WTC11 (cell line): ENCODE measurements at regions not wholly inside any gene's neighbourhood (a gene's known extent, or its start where the extent isn't known, plus 50 kb on each side); places are given as distances from the start of the nearest gene placed in this dataset.

Experiments used
- ATAC-seq: fragments of 200-7000 bp; cut with Tn5 transposase; 2 replicates; pipeline ENCODE4 v1.10.0; 2021; ENCODE audit warnings: mild to moderate bottlenecking, moderate library complexity
- CTCF ChIA-PET: fragments of 300-600 bp; sonication (Branson Sonifier 250); formaldehyde crosslinking; loops from one replicate; lab custom pipeline; 2021; ENCODE audit warnings: antibody characterized with exemption; lab: Charles Lee
- POLR2A ChIA-PET: fragments of 350-600 bp; sonication (Branson Sonifier 250); formaldehyde crosslinking; loops from one replicate; lab custom pipeline; 2021; ENCODE audit warnings: antibody characterized with exemption; lab: Charles Lee
- DNase-seq: peaks from one replicate; pipeline ENCODE4 v3.0.0; 2021; ENCODE audit warnings: low spot score
- H3K27ac Mint-ChIP-seq: 2 replicates; pipeline ENCODE4 v1.8.0; 2021; ENCODE audit warnings: mixed read lengths
- H3K27me3 Mint-ChIP-seq: 2 replicates; pipeline ENCODE4 v1.8.0; 2021; ENCODE audit warnings: low read depth, mild to moderate bottlenecking, moderate library complexity, mixed read lengths
- H3K36me3 Mint-ChIP-seq: 2 replicates; pipeline ENCODE4 v1.8.0; 2021; ENCODE audit warnings: mixed read lengths
- H3K4me1 Mint-ChIP-seq: 2 replicates; pipeline ENCODE4 v1.8.0; 2022; ENCODE audit warnings: mixed read lengths
- H3K4me3 Mint-ChIP-seq: 2 replicates; pipeline ENCODE4 v1.8.0; 2021; ENCODE audit warnings: mild to moderate bottlenecking, moderate library complexity, mixed read lengths
- H3K9me3 Mint-ChIP-seq: 2 replicates; pipeline ENCODE4 v1.8.0; 2021; ENCODE audit warnings: mixed read lengths
- AFF4 ChIP-seq: sonication (generic); formaldehyde crosslinking; IDR thresholded peaks from 2 replicates; pipeline ENCODE4 v1.8.1; 2023; ENCODE audit warnings: mild to moderate bottlenecking, missing genetic modification reagents, borderline replicate concordance
- CBFB ChIP-seq: sonication (generic); formaldehyde crosslinking; IDR thresholded peaks from 2 replicates; pipeline ENCODE4 v1.8.1; 2022; ENCODE audit warnings: mild to moderate bottlenecking, low read depth, missing genetic modification reagents
- CDX4 ChIP-seq: fragments of 250-450 bp; sonication (Bioruptor Pico); IDR thresholded peaks from 2 replicates; pipeline ENCODE4 v1.9.0; 2021; ENCODE audit warnings: moderate library complexity, mild to moderate bottlenecking, inconsistent platforms, borderline replicate concordance
- E2F1 ChIP-seq: sonication (generic); formaldehyde crosslinking; IDR thresholded peaks from 2 replicates; pipeline ENCODE4 v1.8.0; 2022; ENCODE audit warnings: mild to moderate bottlenecking, missing genetic modification reagents
- EMX1 ChIP-seq: fragments of 250-450 bp; sonication (Bioruptor Pico); IDR thresholded peaks from 2 replicates; pipeline ENCODE4 v1.8.0; 2021; ENCODE audit warnings: mild to moderate bottlenecking
- FOXJ3 ChIP-seq: sonication (generic); formaldehyde crosslinking; IDR thresholded peaks from 2 replicates; pipeline ENCODE4 v1.9.0; 2021; ENCODE audit warnings: missing genetic modification reagents, mild to moderate bottlenecking, borderline replicate concordance
- GABPB1 ChIP-seq: sonication (generic); formaldehyde crosslinking; IDR thresholded peaks from 2 replicates; pipeline ENCODE4 v1.8.1; 2023; ENCODE audit warnings: mild to moderate bottlenecking, missing genetic modification reagents
- GRHL2 ChIP-seq: fragments of 250-450 bp; sonication (Bioruptor Pico); IDR thresholded peaks from 2 replicates; pipeline ENCODE4 v1.8.0; 2022; ENCODE audit warnings: mild to moderate bottlenecking, moderate library complexity; ENCODE audit not compliant: insufficient replicate concordance, severe bottlenecking
- GTF2I ChIP-seq: fragments of 250-450 bp; sonication (Bioruptor Pico); conservative IDR thresholded peaks from 2 replicates; pipeline ENCODE4 v1.4.0; 2021; ENCODE audit warnings: mild to moderate bottlenecking
- HMGA2 ChIP-seq: fragments of 250-450 bp; sonication (Bioruptor Pico); IDR thresholded peaks from 2 replicates; pipeline ENCODE4 v1.4.0; 2021; ENCODE audit warnings: mild to moderate bottlenecking, moderate library complexity
- JAZF1 ChIP-seq: fragments of 250-450 bp; sonication (Bioruptor Pico); IDR thresholded peaks from 2 replicates; pipeline ENCODE4 v1.9.0; 2021; ENCODE audit warnings: moderate library complexity, mild to moderate bottlenecking, inconsistent platforms
- MAX ChIP-seq: sonication (generic); formaldehyde crosslinking; IDR thresholded peaks from 2 replicates; pipeline ENCODE4 v1.8.0; 2022; ENCODE audit warnings: mild to moderate bottlenecking, missing genetic modification reagents
- MYBL2 ChIP-seq: sonication (generic); formaldehyde crosslinking; IDR thresholded peaks from 2 replicates; pipeline ENCODE4 v1.8.1; 2023; ENCODE audit warnings: mild to moderate bottlenecking, moderate library complexity, missing genetic modification reagents
- NFE2L1 ChIP-seq: sonication (generic); formaldehyde crosslinking; IDR thresholded peaks from 2 replicates; pipeline ENCODE4 v1.8.1; 2023; ENCODE audit warnings: missing genetic modification reagents
- NR1H2 ChIP-seq: sonication (generic); formaldehyde crosslinking; IDR thresholded peaks from 2 replicates; pipeline ENCODE4 v1.9.0; 2021; ENCODE audit warnings: mild to moderate bottlenecking, moderate library complexity, missing genetic modification reagents
- RORB ChIP-seq: fragments of 250-450 bp; sonication (Bioruptor Pico); IDR thresholded peaks from 2 replicates; pipeline ENCODE4 v1.9.0; 2021; ENCODE audit warnings: mild to moderate bottlenecking
- SMAD4 ChIP-seq: sonication (generic); formaldehyde crosslinking; IDR thresholded peaks from 2 replicates; pipeline ENCODE4 v1.8.0; 2022; ENCODE audit warnings: mild to moderate bottlenecking, missing genetic modification reagents
- ZBTB43 ChIP-seq: sonication (generic); formaldehyde crosslinking; IDR thresholded peaks from 2 replicates; pipeline ENCODE4 v1.8.1; 2023; ENCODE audit warnings: mild to moderate bottlenecking, missing genetic modification reagents
- ZNF317 ChIP-seq: sonication (generic); formaldehyde crosslinking; IDR thresholded peaks from 2 replicates; pipeline ENCODE4 v1.8.1; 2023; ENCODE audit warnings: low read depth, mild to moderate bottlenecking, moderate library complexity, missing genetic modification reagents, borderline replicate concordance
- ZNF671 ChIP-seq: fragments of 250-450 bp; sonication (Bioruptor Pico); IDR thresholded peaks from 2 replicates; pipeline ENCODE4 v1.8.0; 2021; ENCODE audit warnings: mild to moderate bottlenecking
- TF ChIP-seq, protein P1 (sequence below): sonication (generic); formaldehyde crosslinking; IDR thresholded peaks from 2 replicates; pipeline ENCODE4 v1.8.0; 2022; ENCODE audit warnings: missing genetic modification reagents
- TF ChIP-seq, protein P2 (sequence below): fragments of 250-450 bp; sonication (Bioruptor Pico); IDR thresholded peaks from 2 replicates; pipeline ENCODE4 v1.8.0; 2021; ENCODE audit warnings: mild to moderate bottlenecking
- TF ChIP-seq, protein P3 (sequence below): sonication (generic); formaldehyde crosslinking; IDR thresholded peaks from 2 replicates; pipeline ENCODE4 v1.8.1; 2022; ENCODE audit warnings: low read depth, missing genetic modification reagents, borderline replicate concordance

DNA sequence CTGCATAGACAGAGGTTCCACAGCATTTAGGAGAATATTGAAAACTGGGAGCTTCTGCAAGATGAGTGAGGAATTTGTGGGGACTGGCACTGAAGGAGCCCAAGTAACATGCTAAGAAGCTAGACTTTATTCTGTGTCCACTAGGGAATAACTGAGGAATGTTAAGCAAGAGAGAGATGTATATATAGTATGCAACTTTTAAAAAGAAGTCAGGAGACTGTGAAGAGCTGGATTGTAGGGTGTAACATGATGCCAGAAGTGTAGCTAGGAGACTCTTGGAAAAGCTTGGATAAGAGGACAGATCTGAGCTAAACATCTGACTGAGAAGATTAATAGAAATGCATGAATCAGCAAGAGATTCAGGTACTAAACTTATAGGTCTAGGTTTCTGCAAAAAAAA is 270.6 kb upstream of the MMADHC start:
- TF ChIP-seq, protein P1, sequence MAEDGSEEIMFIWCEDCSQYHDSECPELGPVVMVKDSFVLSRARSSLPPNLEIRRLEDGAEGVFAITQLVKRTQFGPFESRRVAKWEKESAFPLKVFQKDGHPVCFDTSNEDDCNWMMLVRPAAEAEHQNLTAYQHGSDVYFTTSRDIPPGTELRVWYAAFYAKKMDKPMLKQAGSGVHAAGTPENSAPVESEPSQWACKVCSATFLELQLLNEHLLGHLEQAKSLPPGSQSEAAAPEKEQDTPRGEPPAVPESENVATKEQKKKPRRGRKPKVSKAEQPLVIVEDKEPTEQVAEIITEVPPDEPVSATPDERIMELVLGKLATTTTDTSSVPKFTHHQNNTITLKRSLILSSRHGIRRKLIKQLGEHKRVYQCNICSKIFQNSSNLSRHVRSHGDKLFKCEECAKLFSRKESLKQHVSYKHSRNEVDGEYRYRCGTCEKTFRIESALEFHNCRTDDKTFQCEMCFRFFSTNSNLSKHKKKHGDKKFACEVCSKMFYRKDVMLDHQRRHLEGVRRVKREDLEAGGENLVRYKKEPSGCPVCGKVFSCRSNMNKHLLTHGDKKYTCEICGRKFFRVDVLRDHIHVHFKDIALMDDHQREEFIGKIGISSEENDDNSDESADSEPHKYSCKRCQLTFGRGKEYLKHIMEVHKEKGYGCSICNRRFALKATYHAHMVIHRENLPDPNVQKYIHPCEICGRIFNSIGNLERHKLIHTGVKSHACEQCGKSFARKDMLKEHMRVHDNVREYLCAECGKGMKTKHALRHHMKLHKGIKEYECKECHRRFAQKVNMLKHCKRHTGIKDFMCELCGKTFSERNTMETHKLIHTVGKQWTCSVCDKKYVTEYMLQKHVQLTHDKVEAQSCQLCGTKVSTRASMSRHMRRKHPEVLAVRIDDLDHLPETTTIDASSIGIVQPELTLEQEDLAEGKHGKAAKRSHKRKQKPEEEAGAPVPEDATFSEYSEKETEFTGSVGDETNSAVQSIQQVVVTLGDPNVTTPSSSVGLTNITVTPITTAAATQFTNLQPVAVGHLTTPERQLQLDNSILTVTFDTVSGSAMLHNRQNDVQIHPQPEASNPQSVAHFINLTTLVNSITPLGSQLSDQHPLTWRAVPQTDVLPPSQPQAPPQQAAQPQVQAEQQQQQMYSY (CRISPR knock-in tag), result no peak
- TF ChIP-seq ZNF317 (no peak), NR1H2 (CRISPR knock-in tag) (no peak), MAX (no peak), GTF2I (CRISPR knock-in tag) (no peak)
- TF ChIP-seq, protein P2, sequence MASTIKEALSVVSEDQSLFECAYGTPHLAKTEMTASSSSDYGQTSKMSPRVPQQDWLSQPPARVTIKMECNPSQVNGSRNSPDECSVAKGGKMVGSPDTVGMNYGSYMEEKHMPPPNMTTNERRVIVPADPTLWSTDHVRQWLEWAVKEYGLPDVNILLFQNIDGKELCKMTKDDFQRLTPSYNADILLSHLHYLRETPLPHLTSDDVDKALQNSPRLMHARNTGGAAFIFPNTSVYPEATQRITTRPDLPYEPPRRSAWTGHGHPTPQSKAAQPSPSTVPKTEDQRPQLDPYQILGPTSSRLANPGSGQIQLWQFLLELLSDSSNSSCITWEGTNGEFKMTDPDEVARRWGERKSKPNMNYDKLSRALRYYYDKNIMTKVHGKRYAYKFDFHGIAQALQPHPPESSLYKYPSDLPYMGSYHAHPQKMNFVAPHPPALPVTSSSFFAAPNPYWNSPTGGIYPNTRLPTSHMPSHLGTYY, result no peak
- no peak for DNase-seq
- peaks cover 4% of the 10 kb centered on the region; the same call in 1 of the 2 replicates for H3K36me3 Mint-ChIP-seq
- ChIA-PET CTCF (no interaction called here), POLR2A (no interaction called here)
- no peak overlapping the region for H3K4me3 Mint-ChIP-seq
- no peak overlapping the region for H3K27ac Mint-ChIP-seq
- H3K9me3 Mint-ChIP-seq, result peaks cover 12% of the 10 kb centered on the region
- ATAC-seq, result no peak
- H3K4me1 Mint-ChIP-seq, result peaks cover 5% of the 10 kb centered on the region; the same call in 1 of the 2 replicates
- H3K27me3 Mint-ChIP-seq, result no peaks in the 10 kb centered on the region

- ChIA-PET POLR2A (no interaction called here), CTCF (no interaction called here)
- DNase-seq (no peak), ATAC-seq (no peak)
- Mint-ChIP-seq H3K9me3 (peaks cover 7% of the 10 kb centered on the region), H3K4me3 (no peak overlapping the region), H3K27ac (no peak overlapping the region), H3K4me1 (peaks cover 5% of the 10 kb centered on the region; the same call in 1 of the 2 replicates), H3K27me3 (no peaks in the 10 kb centered on the region), H3K36me3 (peaks cover 4% of the 10 kb centered on the region; the same call in 1 of the 2 replicates)
- no peak for TF ChIP-seq AFF4 (CRISPR knock-in tag)
- TF ChIP-seq E2F1 (CRISPR knock-in tag), result no peak
- TF ChIP-seq SMAD4 (CRISPR knock-in tag), result no peak
- no peak for TF ChIP-seq GABPB1 (CRISPR knock-in tag)
- TF ChIP-seq ZBTB43 (CRISPR knock-in tag), result no peak
- no peak for TF ChIP-seq FOXJ3 (CRISPR knock-in tag)
- TF ChIP-seq NFE2L1 (CRISPR knock-in tag), result no peak
- TF ChIP-seq ZNF671 (CRISPR knock-in tag), result no peak
- TF ChIP-seq EMX1 (CRISPR knock-in tag), result no peak
- TF ChIP-seq, protein P3, sequence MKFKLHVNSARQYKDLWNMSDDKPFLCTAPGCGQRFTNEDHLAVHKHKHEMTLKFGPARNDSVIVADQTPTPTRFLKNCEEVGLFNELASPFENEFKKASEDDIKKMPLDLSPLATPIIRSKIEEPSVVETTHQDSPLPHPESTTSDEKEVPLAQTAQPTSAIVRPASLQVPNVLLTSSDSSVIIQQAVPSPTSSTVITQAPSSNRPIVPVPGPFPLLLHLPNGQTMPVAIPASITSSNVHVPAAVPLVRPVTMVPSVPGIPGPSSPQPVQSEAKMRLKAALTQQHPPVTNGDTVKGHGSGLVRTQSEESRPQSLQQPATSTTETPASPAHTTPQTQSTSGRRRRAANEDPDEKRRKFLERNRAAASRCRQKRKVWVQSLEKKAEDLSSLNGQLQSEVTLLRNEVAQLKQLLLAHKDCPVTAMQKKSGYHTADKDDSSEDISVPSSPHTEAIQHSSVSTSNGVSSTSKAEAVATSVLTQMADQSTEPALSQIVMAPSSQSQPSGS (CRISPR knock-in tag), result no peak
- TF ChIP-seq MYBL2 (CRISPR knock-in tag), result no peak
- no peak for TF ChIP-seq CDX4 (CRISPR knock-in tag)
- TF ChIP-seq CBFB (CRISPR knock-in tag), result no peak
- TF ChIP-seq HMGA2 (CRISPR knock-in tag), result no peak
- TF ChIP-seq GRHL2, result no peak
- no peak for TF ChIP-seq RORB (CRISPR knock-in tag)
- TF ChIP-seq JAZF1 (CRISPR knock-in tag), result no peak
Observed at GRCh38 chr2:149857344-149857743, 269.8 kb upstream of the MMADHC start.
